Medulla oblongata (tissue), 1 donor: ENCODE measurements at regions not wholly inside any gene's neighbourhood (a gene's known extent, or its start where the extent isn't known, plus 50 kb on each side); places are given as distances from the start of the nearest gene placed in this dataset.
"Not testable (repeated sequence)": the region's sequence is repeated elsewhere in the genome, so short reads cannot be mapped to it uniquely, and the experiment has no call there.

Experiments used
- DNase-seq: peaks from one replicate; pipeline ENCODE4 v3.0.0-alpha.2; 2015; ENCODE audit errors: extremely low spot score

DNA sequence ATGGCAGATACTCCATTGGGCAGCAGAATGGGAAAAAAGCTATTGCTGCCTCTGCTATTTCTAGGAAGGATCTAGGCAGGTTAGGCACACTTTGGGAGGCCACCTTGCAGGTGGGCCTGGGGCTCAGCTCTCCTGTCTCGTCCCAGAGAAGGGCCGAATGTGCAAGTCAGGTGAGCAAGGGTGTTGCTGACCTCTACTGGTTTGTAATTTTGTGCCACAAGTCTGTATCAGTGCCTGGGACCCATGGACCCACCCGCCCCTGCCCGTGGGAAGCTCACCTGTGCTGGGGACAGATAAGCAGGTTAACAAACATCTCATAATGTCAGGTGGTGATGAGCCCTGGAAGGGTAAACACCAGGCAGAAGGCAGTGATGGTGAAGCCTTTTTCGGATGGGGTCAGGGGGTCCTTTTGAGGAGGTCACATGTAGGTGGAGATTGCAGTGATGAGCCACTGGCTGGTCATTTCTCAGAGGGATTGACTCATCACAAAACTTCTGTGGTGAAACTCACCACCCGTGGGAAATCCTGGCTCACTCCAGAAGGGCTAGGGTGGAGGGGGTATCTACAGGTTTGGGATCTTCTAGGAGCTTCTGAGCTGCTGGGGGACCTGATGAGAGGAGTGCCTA, 161.3 kb downstream of the KLF13 start:
- no peak for DNase-seq

DNA sequence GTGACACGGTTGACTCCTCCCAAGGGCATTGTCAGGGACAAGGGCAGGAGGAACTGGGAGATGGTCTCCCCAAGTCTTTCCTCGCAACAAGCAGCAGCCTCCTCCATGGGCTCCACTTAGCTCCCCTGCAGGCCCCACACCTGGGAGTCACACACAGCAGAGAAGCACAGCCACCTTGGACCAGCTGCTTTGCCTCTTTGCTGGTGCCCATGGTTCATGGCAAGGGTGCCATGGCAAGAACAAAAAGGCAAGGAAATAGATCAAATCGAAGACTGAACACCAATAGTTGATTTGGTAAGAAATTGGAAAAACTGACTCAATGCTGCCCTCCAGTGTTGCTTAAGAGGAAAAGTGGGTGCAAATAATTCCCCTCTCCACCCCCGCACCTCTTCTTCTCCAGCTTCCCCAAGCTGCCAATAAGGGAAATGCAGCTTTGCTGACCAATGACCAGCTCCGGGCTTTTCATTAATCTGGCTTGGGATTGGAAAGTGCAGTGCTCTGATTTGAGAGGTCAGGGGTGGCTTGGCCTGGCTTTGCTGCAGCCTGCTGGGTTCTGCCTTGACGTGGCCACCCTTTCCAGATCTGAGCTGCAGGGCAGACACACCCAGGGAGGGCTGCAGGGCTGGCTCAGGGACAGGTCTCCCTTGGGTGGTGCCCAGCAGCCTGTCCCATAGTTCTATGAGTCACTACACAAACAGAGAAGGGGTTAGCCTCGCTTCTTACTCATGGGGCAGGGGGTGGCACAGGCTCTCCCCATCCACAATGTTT, 162.0 kb downstream of the KLF13 start:
- DNase-seq, result peak; percentile 85

DNA sequence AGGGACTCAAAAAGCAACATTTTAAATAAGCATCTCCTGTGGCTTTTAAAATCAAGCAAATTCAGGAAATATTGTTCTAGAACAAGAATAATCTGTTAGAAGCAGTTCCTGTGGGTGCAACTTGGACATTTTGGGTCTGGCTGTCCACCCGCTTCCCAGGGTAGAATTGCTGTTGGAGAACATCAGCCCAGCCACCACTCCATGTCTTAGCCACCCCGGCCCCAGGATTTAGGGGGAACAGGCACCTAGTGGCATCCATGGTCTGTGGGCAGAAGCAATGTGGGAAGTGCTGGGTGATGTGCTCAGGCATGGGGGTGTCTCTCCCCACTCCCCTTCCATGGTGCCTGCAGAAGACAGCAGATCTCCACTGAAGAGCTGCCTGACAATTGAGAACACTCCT, 162.6 kb downstream of the KLF13 start:
- no peak for DNase-seq

- DNase-seq, result peak; percentile 72
Measured at GRCh38 chr15:31489801-31490646, 163.4 kb downstream of the KLF13 start.

GRCh38 chr15:31494786-31495185, 168.2 kb downstream of the KLF13 start:
- no peak for DNase-seq

DNA sequence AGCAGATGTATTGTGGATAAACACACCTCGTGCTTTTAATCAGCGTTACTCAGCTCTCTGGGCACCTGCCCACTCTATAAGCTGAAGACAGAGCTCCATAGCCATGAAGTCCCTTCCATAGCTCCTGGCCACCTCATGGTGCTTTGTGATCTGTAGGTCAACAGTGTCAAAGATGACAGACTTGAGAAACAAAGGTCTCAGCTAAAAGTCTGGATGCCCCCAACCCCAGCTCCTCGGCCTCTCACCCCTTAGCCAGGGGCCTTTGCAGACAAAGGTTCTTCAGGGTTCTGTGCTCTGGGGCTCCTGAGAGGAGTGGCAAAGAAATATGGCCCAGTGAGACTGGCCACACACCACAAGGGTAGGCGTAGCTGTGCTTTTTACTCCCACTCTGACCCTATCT, 168.6 kb downstream of the KLF13 start:
- no peak for DNase-seq

GRCh38 chr15:31497838-31498237, 171.2 kb downstream of the KLF13 start:
- DNase-seq, result no peak

DNA sequence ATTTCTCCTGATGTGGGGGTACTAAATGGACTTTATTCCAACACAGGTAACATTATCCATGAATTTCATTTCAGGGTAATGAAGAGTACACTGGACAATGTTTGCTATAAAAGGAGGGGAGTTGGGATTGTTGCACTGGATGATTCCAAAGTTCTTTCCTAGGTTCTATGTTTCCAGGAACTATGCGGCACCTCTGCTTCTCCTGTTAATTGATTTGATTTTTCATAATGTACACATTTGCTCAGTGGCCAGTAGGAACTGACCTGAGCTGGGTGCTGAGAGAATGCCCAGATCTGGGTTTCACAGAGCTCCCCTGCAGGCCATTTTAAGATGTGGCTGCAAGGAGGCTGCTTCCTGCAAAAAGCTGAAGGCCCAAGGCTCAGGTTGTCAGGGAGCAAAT, 171.7 kb downstream of the KLF13 start:
- DNase-seq, result no peak

DNA sequence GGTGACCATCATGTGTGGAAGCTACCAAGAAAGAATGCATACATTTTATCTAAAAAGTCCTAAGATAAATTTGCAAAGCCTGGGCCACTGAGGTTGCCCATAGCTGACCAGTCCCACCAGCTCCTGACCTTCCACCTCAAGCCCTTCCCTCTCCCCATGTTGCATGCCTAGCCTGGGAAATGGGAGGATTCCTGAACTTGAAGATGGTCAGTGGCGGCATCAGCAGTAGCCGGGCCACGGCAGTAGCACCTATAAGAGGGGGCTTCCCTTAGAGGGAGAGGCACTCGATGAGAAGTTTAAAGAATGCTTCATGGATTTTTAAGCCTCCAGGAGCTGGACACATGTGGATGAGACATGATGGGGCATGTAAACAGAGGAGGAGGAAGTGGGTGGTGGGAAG, 172.1 kb downstream of the KLF13 start:
- no peak for DNase-seq

DNA sequence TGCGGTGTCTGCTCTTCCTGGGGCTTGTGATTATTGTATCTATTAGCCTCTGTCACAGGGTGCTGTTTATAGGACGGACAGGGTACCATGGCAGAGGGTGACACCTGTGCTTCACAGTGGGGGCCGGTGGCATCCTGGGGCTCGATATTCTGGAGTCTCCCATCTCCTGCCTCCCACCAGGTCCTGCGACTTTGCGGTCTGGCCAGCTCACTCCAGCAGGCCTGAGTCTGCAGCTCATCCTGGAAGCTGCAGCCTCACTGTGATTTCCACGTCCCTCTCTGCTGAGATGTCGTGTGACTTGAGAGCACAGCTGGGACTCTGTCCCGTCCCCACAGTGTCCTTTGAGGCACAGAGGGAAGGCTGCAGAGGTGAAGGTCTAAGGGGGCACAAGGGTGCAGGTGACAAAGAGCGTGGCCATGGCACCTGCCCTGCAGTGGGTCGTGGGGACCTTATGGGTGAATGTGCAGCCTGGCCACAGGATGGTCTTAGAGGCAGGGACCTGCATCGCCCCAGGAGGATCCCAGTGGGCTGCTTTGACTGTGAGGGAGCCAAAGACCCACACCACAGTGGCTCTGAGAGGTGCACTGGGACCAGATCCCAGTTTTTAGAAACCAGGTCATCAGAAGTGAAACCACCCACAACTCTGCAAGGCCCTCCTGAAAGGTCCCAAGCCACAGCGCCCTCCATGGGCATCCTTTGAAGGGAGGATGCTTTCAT, 172.8 kb downstream of the KLF13 start:
- no peak for DNase-seq

DNA sequence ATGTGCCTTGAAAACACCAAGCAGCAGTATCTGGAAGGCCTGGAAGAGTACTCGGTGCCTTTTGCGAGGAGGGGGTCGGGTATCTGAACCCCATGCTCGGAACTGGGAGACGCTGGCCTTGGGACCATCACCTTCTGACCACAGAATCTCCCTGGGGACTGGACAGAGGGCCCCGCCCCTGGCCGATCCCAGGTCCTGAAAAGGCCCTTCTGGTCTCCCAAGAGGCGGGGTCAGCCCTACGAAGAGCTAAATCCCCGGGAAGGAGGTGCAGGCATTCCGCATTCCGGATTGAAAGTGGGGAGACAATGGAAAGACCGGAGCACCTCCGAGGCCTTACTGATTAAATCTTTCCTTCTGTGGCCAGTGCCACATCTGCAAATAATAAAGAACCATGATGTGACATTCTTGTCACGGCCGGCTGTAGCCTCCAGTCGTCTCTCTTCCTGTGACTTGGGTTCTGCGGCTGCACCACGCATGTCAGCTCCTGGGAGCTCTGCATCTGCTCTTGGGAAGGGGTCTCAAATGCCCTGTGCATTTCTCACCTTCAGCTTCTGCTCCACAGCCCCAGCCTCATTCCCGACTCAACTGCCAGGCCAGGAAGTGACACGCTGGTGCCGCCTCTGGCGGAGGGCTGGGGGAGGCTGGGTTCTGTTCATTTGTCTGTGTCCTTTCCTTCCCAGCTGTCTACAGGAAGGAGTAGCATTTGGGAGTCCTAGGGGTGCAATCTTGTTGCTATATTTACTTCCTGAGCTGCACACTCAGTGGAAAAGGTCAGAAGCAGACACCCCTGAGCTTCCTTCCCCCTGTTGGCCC, 173.5 kb downstream of the KLF13 start:
- no peak for DNase-seq

GRCh38 chr15:31500766-31501449, 174.3 kb downstream of the KLF13 start:
- no peak for DNase-seq

DNA sequence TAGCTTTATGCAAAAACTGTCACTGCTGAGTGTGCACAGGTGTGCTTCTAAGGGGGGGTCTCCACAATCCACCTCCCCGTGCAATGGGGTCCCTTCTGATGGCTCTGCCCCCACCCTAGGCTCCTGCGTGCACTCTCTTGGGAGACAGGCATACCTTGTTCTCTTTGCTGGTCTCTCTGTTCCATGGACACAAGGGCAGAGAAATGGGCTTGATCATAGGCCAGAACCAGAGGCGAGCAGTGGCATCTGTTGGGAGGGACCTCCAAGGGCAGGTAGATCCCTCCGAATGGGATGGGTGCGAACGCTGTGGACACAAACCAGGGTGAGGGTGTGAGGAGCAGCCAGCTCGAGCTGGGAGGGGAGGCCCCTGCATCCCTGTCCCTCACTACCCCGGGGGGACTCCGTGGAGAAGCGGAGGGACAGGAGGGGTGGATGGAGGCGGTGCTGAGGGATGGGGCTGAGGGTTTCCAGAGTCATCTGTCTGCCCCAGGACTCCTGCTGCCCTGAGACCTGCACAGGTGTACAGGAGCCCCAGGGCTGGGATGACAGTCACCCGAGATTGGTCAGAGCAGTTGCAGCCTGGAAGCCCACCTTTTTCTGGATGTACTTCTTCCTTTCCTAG, 175.0 kb downstream of the KLF13 start:
- no peak for DNase-seq

GRCh38 chr15:31502541-31503229, 176.1 kb downstream of the KLF13 start:
- no peak for DNase-seq

DNA sequence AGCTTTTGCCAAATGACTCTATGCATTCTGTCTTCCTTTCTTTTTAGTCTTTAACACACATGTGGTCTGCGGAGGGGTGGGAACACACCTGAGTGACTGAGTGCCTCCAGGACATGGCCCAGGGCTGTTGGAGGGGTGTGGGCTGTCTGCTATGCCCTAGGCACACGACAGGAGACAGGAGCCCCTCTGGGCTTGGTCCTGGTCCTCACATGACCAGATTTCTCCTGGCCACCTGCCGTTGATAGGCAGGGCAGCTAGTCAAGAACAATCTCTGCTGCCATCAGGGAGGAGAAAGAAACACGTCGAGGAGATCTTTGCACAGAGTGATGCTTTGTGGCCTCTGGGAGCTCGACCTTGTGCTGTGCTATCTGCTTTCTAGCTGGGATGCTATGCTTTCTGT, 176.6 kb downstream of the KLF13 start:
- DNase-seq, result no peak

GRCh38 chr15:31503758-31504461, 177.3 kb downstream of the KLF13 start:
- no peak for DNase-seq

DNA sequence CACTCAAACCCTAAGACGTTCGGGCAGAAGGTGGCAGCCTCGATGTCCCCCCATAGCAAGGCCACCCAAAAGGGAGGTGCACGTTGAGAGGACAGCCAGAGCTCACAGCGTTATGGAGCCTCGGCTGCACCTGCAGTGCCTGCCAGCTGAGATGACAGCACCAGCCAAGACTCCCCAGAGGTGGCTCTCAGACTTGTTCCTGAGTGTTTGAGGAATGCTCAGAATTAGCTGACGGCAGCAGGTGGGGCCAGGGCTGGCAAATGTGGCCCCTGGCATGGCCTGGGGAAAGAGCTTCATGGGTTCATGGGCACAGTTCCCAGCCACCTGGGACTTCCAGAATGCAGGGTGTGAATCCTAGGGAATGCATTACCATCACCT, 177.8 kb downstream of the KLF13 start:
- DNase-seq, result no peak

GRCh38 chr15:31507573-31507972, 180.9 kb downstream of the KLF13 start:
- not testable (repeated sequence) for DNase-seq

DNA sequence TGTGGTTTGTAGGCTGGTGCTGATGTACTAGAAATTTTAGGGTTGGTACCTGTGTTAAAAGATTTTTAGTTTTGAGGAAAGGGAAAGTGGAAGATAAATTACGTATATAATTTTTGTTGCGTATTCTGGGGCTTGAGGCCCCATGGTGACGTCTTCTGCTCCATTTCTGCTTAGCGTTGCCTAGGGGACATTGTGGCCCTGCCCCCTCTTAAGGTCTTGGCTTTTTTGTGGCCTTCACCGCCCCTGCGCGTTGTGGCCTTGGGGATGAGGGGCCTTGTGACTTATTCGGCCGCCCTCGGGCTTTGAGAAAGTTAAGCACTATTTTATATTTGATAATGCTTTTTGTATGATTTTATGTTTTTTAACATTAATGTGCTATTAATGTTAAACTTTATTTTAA, 182.0 kb downstream of the KLF13 start:
- DNase-seq, result no peak
